ENCODE measurements at regions not wholly inside any gene's neighbourhood (a gene's known extent, or its start where the extent isn't known, plus 50 kb on each side); places are given as distances from the start of the nearest gene placed in this dataset.
A peak's percentile ranks its signal among the peaks of the same experiment; 100 is the strongest.

DNA sequence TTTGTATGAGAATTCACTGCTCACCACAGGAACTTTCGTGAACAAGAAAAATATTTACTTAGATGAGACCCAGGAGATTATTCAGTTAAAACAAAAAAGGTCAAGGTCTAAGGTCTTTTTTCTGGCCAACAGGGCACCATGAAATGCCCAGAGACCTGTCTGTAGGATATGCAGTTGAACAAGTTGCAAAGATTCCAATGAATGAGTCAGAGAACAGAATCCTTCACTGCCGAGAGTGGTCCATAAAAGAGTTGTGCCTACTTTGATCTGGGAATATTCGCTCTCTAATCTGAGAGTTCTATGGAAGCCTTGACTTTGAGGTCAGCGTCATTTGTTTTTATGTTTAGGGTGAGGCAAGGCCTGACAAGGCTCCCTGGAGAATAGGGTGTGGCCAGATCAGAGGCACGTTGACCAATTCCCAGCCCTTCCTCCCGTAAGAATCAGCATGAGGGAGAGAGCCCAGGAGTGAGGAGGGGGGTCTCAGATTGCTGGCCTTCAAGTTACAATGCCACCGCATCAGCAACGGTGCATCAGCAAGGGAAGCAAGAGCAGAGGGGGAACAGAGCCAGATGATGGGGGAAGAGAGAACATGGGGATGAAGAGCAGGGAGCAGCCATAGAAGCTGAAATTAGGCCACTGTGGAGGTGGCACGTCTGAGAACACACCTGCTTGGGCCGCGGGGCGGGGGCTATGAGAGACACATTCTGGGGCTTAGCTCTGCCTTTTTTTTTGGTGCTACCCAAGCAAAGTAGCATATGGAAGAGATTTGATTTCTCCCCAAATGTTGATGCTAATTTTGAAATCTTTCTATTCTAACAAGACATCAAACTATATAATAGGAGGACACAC is 206.4 kb upstream of the RAB4A start (continued):
- TF ChIP-seq MIER3 (CRISPR knock-in tag; IDR thresholded peaks at IDR 0.05; ENCODE audit: borderline replicate concordance) (0 out of 2 replicates have a peak, but pooled peaks have one; percentile 46), ZNF3 (CRISPR knock-in tag; IDR thresholded peaks at IDR 0.05) (no peak), ZNF776 (CRISPR knock-in tag; IDR thresholded peaks at IDR 0.05) (no peak), ZBTB20 (CRISPR knock-in tag; IDR thresholded peaks at IDR 0.05; ENCODE audit: borderline replicate concordance, low read depth) (peak; percentile 60; the same call in 1 of the 2 replicates), EP300 (IDR thresholded peaks at IDR 0.05; ENCODE audit: low read depth in 2 of 2, low read length in 2 of 2) (peak in 1 of 2 experiments; percentile 90; a peak in 3 of 4 replicates), EP300 (CRISPR knock-in tag; IDR thresholded peaks at IDR 0.05; ENCODE audit: borderline replicate concordance) (peak; percentile 85), WIZ (CRISPR knock-in tag; IDR thresholded peaks at IDR 0.05) (no peak), ZNF337 (CRISPR knock-in tag; IDR thresholded peaks at IDR 0.05; ENCODE audit: borderline replicate concordance, low read depth) (peak; percentile 83; the same call in 1 of the 2 replicates), MAZ (IDR thresholded peaks at IDR 0.05; ENCODE audit: borderline replicate concordance, low read depth, low read length) (no peak), MAZ (CRISPR knock-in tag; IDR thresholded peaks at IDR 0.05; ENCODE audit: low read depth) (no peak), HNF4A (CRISPR knock-in tag; IDR thresholded peaks at IDR 0.05) (peak; percentile 80)
- TF ChIP-seq, protein P1, sequence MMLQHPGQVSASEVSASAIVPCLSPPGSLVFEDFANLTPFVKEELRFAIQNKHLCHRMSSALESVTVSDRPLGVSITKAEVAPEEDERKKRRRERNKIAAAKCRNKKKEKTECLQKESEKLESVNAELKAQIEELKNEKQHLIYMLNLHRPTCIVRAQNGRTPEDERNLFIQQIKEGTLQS (CRISPR knock-in tag; IDR thresholded peaks at IDR 0.05): peak; percentile 55; the same call in 1 of the 2 replicates
- TF ChIP-seq, protein P2, sequence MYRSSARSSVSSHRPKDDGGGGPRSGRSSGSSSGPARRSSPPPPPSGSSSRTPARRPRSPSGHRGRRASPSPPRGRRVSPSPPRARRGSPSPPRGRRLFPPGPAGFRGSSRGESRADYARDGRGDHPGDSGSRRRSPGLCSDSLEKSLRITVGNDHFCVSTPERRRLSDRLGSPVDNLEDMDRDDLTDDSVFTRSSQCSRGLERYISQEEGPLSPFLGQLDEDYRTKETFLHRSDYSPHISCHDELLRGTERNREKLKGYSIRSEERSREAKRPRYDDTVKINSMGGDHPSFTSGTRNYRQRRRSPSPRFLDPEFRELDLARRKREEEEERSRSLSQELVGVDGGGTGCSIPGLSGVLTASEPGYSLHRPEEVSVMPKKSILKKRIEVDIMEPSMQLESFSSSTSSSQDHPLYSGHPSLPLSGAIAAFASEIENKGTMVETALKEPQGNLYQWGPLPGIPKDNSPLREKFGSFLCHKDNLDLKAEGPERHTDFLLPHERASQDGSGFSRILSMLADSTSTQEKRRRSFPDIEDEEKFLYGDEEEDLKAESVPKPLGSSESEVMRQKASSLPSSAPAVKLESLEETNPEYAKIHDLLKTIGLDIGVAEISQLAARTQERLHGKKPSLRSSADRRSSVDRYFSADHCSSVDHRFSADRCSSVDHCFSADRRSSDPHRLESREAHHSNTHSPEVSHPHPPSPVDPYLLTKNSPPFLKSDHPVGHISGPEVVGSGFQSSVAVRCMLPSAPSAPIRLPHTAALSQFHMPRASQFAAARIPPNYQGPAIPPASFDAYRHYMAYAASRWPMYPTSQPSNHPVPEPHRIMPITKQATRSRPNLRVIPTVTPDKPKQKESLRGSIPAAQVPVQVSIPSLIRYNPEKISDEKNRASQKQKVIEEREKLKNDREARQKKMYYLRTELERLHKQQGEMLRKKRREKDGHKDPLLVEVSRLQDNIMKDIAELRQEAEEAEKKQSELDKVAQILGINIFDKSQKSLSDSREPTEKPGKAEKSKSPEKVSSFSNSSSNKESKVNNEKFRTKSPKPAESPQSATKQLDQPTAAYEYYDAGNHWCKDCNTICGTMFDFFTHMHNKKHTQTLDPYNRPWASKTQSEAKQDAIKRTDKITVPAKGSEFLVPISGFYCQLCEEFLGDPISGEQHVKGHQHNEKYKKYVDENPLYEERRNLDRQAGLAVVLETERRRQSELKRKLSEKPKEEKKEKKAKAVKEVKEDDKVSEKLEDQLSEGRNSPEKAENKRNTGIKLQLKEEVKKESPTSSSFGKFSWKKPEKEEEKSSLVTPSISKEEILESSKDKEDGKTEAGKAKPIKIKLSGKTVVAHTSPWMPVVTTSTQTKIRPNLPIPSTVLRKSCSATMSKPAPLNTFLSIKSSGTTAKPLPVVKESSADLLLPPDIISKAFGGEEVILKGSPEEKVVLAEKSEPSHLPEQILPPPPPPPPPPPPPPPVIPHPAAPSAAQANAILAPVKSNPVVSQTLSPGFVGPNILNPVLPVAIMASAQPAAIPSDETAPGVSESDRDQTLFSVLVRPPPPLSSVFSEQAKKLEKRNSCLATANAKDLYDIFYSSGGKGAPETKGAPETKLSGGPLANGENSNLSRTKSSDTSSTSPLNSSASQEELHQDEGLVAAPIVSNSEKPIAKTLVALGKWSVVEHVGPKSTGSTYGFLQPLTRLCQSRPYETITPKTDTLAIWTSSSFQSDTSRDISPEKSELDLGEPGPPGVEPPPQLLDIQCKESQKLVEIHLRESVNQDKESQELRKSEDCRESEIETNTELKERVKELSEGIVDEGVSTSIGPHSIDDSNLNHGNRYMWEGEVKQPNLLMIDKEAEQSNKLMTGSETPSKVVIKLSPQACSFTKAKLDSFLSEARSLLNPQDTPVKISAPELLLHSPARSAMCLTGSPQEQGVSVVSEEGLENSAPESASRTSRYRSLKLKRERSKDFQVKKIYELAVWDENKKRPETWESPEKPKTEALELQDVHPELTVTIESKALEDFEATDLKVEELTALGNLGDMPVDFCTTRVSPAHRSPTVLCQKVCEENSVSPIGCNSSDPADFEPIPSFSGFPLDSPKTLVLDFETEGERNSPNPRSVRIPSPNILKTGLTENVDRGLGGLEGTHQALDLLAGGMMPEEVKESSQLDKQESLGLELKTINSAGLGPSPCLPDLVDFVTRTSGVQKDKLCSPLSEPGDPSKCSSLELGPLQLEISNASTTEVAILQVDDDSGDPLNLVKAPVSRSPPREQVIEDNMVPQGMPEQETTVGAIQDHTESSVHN (CRISPR knock-in tag; IDR thresholded peaks at IDR 0.05): no peak
- TF ChIP-seq, protein P3, sequence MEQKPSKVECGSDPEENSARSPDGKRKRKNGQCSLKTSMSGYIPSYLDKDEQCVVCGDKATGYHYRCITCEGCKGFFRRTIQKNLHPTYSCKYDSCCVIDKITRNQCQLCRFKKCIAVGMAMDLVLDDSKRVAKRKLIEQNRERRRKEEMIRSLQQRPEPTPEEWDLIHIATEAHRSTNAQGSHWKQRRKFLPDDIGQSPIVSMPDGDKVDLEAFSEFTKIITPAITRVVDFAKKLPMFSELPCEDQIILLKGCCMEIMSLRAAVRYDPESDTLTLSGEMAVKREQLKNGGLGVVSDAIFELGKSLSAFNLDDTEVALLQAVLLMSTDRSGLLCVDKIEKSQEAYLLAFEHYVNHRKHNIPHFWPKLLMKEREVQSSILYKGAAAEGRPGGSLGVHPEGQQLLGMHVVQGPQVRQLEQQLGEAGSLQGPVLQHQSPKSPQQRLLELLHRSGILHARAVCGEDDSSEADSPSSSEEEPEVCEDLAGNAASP (CRISPR knock-in tag; IDR thresholded peaks at IDR 0.05; ENCODE audit: borderline replicate concordance): peak; percentile 37; the same call in 1 of the 2 replicates
- TF ChIP-seq, protein P4, sequence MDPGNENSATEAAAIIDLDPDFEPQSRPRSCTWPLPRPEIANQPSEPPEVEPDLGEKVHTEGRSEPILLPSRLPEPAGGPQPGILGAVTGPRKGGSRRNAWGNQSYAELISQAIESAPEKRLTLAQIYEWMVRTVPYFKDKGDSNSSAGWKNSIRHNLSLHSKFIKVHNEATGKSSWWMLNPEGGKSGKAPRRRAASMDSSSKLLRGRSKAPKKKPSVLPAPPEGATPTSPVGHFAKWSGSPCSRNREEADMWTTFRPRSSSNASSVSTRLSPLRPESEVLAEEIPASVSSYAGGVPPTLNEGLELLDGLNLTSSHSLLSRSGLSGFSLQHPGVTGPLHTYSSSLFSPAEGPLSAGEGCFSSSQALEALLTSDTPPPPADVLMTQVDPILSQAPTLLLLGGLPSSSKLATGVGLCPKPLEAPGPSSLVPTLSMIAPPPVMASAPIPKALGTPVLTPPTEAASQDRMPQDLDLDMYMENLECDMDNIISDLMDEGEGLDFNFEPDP (CRISPR knock-in tag; conservative IDR thresholded peaks at IDR 0.05): no peak
- TF ChIP-seq, protein P5, sequence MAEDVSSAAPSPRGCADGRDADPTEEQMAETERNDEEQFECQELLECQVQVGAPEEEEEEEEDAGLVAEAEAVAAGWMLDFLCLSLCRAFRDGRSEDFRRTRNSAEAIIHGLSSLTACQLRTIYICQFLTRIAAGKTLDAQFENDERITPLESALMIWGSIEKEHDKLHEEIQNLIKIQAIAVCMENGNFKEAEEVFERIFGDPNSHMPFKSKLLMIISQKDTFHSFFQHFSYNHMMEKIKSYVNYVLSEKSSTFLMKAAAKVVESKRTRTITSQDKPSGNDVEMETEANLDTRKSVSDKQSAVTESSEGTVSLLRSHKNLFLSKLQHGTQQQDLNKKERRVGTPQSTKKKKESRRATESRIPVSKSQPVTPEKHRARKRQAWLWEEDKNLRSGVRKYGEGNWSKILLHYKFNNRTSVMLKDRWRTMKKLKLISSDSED (CRISPR knock-in tag; IDR thresholded peaks at IDR 0.05): no peak

Measured in HepG2 (cell line).